Effector CD8-positive, alpha-beta T cell (primary cell): ENCODE measurements at regions not wholly inside any gene's neighbourhood (a gene's known extent, or its start where the extent isn't known, plus 50 kb on each side); places are given as distances from the start of the nearest gene placed in this dataset.
"Not testable (repeated sequence)": the region's sequence is repeated elsewhere in the genome, so short reads cannot be mapped to it uniquely, and the experiment has no call there.

Experiments
- DNase-seq: peaks from one replicate; lab custom pipeline; 2025; lab: John Stamatoyannopoulos, UW

DNA sequence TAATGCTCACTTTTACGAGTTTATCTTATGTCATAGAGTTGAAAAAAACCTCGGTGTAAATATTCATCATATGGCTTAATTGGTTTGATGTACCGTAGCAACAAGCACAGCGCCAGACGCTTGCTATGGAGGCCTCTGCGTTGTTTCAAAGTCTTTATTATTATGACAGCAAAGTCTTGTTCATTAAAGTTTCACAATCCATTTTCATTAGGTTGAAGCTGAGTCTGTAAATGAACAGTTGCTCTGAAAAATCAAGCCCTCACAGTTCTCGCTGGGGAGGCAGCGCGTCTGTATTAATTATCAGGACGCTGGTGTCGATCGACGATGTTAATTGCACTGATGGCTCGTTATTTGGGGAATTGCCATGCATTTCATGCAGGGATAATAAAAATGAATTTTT is 185.6 kb downstream of the INSC start:
- no peak for DNase-seq

- DNase-seq = no peak
These were observed 192.9 kb downstream of the INSC start for GRCh38 chr11:15307619-15308024.

DNA sequence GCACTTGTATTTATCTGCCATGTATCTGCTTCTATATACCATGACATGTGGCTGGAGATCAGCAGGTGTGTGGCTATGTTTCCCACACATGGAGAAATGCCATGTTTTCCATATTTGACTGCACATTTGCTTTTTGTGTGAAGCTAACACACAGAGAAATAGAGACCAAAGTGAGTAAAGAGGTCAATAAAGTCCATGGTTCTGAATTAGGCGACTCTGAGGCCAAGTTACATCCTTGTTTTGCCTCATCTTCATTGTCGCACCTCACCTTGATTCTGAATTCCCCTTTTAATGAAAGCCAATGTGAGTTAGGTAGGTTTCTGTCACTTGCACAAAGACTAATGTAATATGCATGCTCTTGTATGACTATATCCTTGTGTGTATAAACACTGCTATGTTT is 194.1 kb downstream of the INSC start:
- DNase-seq = no peak

- no peak for DNase-seq
These were observed 194.6 kb downstream of the INSC start for GRCh38 chr11:15309296-15309695.

GRCh38 chr11:15313862-15314261 is 199.1 kb downstream of the INSC start:
- no peak for DNase-seq

DNA sequence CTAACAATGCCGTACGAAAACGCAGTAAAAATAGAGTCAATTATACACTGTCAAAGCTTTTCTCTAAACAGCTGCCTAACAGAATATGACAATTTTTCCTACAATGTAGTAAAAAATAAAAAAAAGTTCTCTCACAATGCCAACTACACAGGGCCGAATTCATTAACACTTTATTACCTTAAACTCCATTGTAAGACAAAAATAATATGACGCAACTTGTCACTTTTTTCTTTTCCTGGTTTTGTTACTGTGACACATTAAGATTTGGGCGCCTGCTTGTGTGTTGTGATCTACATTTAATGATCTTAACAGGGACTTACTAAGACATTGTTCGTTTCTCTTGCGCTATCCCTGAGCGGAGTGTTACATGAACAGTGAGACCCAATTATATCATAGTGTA is 204.1 kb downstream of the INSC start:
- DNase-seq = no peak

DNA sequence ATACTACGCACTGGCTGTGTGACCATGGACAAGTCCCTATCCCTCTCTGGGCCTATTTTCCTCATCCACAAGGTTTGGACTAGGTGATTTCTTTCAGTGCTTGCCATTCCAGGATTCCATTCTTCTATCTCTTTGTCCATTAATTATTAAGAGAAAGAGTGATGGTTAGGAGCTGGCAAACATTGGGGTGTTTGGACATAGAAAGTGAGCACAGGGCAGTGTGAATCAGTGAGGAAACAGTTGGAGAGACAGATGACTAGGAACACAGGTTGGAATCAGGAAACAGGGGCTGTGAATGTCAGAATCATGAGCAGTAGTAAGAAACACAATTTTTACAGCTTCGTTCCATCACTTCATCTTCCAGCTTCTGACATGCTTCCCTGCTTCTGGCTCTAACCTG is 211.8 kb downstream of the INSC start:
- no peak for DNase-seq

DNA sequence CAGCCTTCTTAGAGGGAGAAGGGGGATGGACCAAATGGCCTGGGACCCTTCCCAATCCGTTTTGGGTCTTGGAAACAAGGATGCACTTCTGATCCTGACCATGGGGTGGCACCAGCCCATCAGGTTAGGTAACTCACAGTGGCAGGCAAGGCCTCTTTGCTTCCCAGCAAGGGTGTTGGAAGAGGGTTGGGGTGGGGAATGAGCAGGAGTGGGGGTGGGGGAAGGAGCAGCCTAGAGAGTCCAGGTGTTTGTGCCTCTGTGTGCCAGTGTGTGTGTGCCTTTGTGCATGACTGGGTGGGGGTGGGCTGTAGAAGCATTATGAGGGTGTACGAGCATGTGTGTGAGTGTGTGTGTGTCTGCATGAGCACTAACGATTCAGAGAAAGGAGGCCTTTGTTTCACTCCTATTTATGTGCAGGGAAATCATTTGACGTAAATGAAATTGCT is 213.1 kb downstream of the INSC start:
- DNase-seq = no peak

DNA sequence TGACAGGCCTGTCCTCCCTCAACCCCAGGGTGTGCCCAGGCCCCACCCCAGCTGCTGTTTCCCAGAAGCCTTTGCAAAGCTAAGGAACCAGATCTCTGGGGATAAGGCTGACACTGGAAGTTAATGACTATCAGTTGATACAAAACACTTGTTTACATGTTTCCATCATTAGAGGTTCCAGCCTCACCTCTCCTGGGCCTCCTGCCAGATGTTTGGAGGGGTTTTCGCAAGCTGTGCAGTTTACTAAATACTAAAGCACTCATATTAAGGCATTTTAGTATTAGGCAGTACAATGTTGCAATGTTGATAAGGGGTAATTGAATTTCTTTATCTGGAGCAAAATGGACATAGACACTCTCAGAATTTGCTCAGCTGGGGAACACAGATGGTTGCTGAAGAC is 218.7 kb downstream of the INSC start:
- no peak for DNase-seq

- DNase-seq = no peak
These were observed 220.0 kb downstream of the INSC start for GRCh38 chr11:15334766-15335165.

DNA sequence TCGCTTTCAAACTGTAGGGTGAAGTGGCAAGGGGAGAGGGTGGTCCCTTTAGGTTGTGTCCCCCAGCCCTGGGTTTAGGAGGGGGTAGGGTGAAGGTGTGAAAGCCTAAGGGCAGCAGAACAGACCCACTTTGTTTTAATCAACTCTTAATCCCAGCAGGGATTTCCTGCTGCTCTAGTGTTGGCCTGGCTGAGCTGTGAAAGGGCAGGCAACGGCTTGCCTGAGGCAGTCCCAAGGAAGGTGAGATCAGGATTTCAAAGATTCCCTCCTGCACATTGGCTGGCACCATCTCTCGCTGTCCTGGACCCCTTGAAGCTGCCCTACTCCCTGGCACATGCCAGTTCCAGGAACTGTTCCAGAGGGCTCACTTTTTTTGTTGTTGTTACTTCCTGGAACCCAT is 221.3 kb downstream of the INSC start:
- DNase-seq = no peak

DNA sequence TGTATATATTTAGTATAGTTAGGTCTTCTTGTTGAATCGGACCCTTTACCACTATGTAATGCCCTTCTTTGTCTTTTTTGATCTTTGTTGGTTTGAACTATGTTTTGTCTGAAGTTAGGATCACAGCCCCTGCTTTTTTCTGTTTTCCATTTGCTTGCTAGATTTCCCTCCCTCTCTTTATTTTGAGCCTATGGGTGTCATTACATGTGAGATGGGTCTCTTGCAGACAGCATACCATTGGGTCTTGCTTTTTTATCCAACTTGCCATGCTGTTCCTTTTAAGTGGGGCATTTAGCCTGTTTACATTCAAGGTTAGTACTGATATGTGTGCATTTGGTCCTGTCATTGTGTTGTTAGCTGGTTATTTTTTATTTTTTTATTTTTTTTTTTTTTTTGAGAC is 224.6 kb downstream of the INSC start:
- no peak for DNase-seq

DNA sequence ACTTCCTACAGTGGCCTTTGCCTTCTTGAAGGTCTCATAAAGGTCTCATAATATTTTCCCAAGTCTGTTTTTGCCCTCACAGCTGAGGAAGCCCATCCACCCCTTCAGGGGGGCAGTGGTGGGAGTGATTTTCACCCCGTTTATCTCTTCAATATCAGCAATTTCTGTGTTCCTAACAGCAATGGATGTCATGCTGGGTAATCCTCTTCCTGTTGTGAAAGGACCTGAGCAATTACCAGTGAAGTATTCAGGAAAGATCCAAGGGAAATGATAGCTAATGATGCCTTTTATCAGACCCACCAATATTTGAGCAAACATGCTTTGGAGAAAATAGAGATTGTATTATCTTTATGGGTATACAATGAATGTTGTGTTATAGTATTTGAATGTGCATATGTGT is 226.9 kb downstream of the INSC start:
- no peak for DNase-seq

DNA sequence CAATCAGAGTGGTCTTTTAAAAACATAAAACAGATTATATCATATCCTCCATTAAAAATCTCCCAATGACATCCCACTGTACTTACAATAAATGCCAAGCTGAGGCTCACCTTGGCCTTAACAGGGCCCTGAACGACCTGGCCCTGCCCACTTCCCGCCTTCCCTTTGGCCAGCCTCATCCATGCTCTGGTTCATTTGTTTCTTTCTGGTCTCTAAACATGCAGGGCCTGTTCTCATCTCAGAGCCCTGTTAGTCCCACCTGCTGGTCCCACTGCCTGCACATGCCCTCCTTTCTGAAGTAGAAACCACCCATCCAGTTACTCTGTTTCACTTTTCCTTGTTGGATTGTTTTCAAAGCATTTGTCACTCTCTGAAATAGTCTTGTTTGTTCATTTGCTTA is 227.4 kb downstream of the INSC start:
- no peak for DNase-seq

- no peak for DNase-seq
These were observed 232.2 kb downstream of the INSC start for GRCh38 chr11:15346907-15347306.

DNA sequence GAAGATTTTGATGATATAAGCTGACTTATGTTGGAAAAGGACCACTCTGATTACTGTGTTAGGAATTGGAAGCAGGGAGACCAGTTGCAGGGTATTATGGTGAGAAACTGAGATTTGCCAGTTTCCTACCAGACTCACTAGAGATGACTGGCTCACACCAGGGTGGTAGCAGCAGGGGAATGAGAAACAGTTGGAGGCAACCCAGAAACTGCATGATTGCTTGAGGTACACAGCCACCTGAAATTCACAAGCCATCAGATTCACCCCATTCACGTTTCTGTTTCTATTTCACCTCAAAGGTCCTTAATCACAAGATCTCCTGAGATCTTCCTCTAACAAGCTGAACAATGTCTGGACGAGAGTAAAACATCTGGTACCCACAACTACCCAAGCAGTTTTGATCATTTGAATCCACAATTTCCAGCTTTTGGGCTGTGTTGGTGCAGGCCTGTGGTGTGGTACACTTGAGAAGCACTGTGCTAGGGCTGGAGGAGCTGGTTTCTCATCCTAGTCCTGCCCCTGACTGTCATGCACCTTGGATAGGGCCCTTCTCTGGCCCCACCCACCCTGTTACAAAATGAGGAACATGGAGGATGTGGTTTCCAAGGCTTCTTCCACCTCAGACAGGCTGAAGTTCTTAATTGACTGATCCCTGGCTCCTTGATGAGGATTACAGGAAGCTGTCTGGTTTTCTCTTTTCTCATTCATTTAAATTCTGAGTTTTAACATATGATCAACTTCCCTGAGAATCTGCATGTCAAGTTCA is 233.4 kb downstream of the INSC start:
- no peak for DNase-seq

DNA sequence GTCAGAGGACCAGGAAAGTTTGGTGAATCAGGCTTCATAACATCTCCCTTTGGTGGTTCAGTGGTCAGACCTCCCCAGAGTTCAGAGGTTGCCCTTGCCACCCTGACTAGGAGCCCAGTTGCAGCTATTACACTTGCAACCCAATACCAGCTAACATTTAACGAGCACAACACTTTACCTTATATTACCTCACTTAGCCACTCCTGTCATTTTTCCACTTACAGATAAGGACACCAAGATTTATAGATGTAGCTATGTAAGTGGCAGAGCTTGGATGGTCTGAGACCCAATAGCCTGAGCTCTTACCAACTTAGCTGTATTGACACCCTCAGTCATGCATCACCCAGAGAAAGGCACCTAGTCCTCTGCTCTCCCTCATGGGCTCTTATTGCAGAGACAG is 234.7 kb downstream of the INSC start:
- no peak for DNase-seq

DNA sequence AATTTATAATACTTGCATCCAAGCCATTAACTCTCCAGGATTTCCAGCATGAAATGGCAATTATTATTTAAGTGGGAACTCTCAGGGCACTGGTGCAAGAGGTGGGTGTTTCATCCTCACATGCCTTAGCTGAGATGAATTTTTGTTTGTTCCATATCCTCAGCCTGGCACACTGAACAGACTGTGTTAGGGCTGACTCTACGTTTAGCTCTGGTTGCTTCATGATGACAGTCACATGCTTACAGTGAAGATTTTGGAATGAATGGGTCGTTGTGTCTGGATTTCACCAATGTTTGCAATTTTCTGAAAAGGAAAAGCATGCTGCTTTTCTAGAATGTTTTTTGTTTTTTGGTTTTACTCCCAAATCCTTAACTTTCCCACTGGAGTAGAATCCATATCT is 246.6 kb downstream of the INSC start:
- DNase-seq = no peak

- not testable (repeated sequence) for DNase-seq
These were observed 250.6 kb downstream of the INSC start for GRCh38 chr11:15365286-15365685.

DNA sequence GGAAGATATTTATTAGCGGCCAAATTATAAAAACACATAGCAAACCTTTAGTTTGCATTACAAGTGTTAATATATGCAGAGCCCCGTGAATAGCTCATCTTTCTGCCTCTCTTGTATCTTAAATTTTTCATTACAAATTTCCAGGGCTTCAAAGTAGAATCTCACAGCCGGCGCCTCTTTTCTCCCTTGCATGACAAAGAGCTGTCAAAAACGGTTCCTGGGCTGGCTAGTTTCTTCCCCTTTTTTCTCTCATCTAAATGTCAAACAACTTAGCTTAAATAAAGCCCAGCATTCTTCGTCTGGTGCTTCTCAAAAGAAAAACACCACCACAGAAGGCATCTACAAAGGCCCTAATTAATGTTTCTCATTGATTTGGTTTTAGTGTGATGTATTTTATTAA is 253.0 kb downstream of the INSC start:
- DNase-seq = no peak

- DNase-seq = no peak
These were observed 255.9 kb downstream of the INSC start for GRCh38 chr11:15370495-15371147.

- DNase-seq = no peak
These were observed 256.8 kb downstream of the INSC start for GRCh38 chr11:15371533-15371932.

- no peak for DNase-seq
These were observed 259.7 kb downstream of the INSC start for GRCh38 chr11:15374418-15374817.

- DNase-seq = no peak
These were observed 264.2 kb downstream of the INSC start for GRCh38 chr11:15378941-15379340.
